ENCODE measurements at regions not wholly inside any gene's neighbourhood (a gene's known extent, or its start where the extent isn't known, plus 50 kb on each side); places are given as distances from the start of the nearest gene placed in this dataset.

GRCh38 chr10:14449293-14449815 is 118.6 kb upstream of the FRMD4A start (continued):
- no peak for TF ChIP-seq ELK4 (IDR thresholded peaks at IDR 0.05; ENCODE audit: borderline replicate concordance, low read depth, low read length)
- TF ChIP-seq, protein P1, sequence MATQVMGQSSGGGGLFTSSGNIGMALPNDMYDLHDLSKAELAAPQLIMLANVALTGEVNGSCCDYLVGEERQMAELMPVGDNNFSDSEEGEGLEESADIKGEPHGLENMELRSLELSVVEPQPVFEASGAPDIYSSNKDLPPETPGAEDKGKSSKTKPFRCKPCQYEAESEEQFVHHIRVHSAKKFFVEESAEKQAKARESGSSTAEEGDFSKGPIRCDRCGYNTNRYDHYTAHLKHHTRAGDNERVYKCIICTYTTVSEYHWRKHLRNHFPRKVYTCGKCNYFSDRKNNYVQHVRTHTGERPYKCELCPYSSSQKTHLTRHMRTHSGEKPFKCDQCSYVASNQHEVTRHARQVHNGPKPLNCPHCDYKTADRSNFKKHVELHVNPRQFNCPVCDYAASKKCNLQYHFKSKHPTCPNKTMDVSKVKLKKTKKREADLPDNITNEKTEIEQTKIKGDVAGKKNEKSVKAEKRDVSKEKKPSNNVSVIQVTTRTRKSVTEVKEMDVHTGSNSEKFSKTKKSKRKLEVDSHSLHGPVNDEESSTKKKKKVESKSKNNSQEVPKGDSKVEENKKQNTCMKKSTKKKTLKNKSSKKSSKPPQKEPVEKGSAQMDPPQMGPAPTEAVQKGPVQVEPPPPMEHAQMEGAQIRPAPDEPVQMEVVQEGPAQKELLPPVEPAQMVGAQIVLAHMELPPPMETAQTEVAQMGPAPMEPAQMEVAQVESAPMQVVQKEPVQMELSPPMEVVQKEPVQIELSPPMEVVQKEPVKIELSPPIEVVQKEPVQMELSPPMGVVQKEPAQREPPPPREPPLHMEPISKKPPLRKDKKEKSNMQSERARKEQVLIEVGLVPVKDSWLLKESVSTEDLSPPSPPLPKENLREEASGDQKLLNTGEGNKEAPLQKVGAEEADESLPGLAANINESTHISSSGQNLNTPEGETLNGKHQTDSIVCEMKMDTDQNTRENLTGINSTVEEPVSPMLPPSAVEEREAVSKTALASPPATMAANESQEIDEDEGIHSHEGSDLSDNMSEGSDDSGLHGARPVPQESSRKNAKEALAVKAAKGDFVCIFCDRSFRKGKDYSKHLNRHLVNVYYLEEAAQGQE (tag by site-specific recombination; IDR thresholded peaks at IDR 0.05): no peak
- no peak for TF ChIP-seq ZNF335 (tag by site-specific recombination; conservative IDR thresholded peaks at IDR 0.05)

- Histone ChIP-seq H3K36me3 (ENCODE audit: control insufficient read depth in 2 of 2, insufficient read depth in 1 of 2, low read length in 2 of 2) (no peaks in the 10 kb centered on the region), H3K4me3 (ENCODE audit: low read depth, low read length) (no peak overlapping the region), H3K4me1 (ENCODE audit: control insufficient read depth, insufficient read depth, low read length) (no peaks in the 10 kb centered on the region), H3K9me3 (ENCODE audit: control insufficient read depth, insufficient read depth, low read depth, low read length) (no peaks in the 10 kb centered on the region), H3K27ac (ENCODE audit: extremely low read depth, low read depth, low read length) (no peak overlapping the region)
- TF ChIP-seq ZNF37A (tag by site-specific recombination; IDR thresholded peaks at IDR 0.05) (no peak), SCRT1 (tag by site-specific recombination; IDR thresholded peaks at IDR 0.05; ENCODE audit: borderline replicate concordance) (peak; percentile 77), SCRT2 (tag by site-specific recombination; IDR thresholded peaks at IDR 0.05) (peak; percentile 87)
- ChIA-PET CTCF (interaction anchor here (0.6 kb wide), 1 partner anchor 56 kb away, joined by 3 read pairs; no protein-coding TSS in a partner anchor), POLR2A (no interaction called here)
Observed at GRCh38 chr10:14448197-14448990, 117.7 kb upstream of the FRMD4A start.

DNA sequence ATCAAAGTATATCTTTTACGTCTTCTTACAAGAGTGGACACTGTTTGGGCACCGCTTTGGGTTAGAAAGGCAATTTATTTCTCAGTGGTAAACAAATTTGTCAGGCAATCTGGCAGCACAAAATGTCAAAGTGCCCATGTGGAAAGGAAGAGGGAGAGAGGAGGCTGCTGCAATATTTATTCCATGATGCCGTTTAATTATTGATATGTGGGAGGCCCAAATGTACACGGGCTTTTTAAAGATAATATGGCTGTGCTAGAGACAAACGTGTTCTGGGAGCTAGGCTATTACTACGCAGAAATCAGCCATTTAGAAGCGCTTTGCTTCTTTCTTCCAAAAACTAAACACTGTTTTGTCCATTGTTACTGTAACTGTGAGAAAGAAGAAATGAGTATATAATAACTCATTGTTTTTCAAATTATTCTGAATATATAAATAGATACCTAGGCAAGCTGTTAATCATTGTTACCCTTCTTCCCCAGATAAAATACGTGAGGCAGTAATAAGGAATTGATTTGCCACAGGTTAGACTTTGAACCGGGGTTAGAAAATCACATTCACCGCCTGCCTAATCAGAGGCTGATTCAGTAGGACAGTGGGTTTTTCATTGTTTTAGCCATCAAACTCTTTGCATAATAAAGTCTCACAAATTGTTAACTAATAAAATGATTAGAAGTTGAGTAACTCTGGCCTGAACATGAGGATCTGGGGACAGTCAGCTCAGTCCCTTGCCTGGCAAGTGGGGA is 116.5 kb upstream of the FRMD4A start:
- no peaks in the 10 kb centered on the region for H3K4me1 ChIP-seq (ENCODE audit: control insufficient read depth, insufficient read depth, low read length)
- no peaks in the 10 kb centered on the region for H3K36me3 ChIP-seq (ENCODE audit: control insufficient read depth in 2 of 2, insufficient read depth in 1 of 2, low read length in 2 of 2)
- no peaks in the 10 kb centered on the region for H3K9me3 ChIP-seq (ENCODE audit: control insufficient read depth, insufficient read depth, low read depth, low read length)
- CTCF ChIA-PET: interaction anchor here (0.7 kb wide), 1 partner anchor 316 kb away, joined by 3 read pairs; no protein-coding TSS in a partner anchor
- no peak for TF ChIP-seq ZNF112 (tag by site-specific recombination; IDR thresholded peaks at IDR 0.05)
- no peak for TF ChIP-seq ZBTB6 (tag by site-specific recombination; IDR thresholded peaks at IDR 0.05)
- TF ChIP-seq MEIS1 (CRISPR knock-in tag; IDR thresholded peaks at IDR 0.05; ENCODE audit: borderline replicate concordance): no peak
- TF ChIP-seq ZNF10 (tag by site-specific recombination; IDR thresholded peaks at IDR 0.05): no peak
- no peak for TF ChIP-seq ZNF776 (tag by site-specific recombination; IDR thresholded peaks at IDR 0.05; ENCODE audit: borderline replicate concordance)
- H3K4me3 ChIP-seq (ENCODE audit: low read depth, low read length): no peak overlapping the region
- no peak overlapping the region for H3K27ac ChIP-seq (ENCODE audit: extremely low read depth, low read depth, low read length)
- POLR2A ChIA-PET: no interaction called here
